Karpas-422 (cell line): ENCODE measurements at regions not wholly inside any gene's neighbourhood (a gene's known extent, or its start where the extent isn't known, plus 50 kb on each side); places are given as distances from the start of the nearest gene placed in this dataset.

ENCODE experiments used
- DNase-seq: peaks from one replicate; pipeline ENCODE4 v3.0.0-alpha.2; 2015
- H2AFZ ChIP-seq: fragments of 200-600 bp; sonication (generic); 2 replicates; pipeline ENCODE4 v1.6.1; 2014; ENCODE audit warnings: antibody characterized with exemption, low read length, mixed read lengths
- H3K27ac ChIP-seq: fragments of 200-600 bp; sonication (generic); 2 replicates; pipeline ENCODE4 v1.5.1; 2014; ENCODE audit warnings: mild to moderate bottlenecking, low read length, moderate library complexity
- H3K27me3 ChIP-seq: fragments of 200-600 bp; sonication (generic); 2 replicates; pipeline ENCODE4 v1.6.1; 2014; ENCODE audit warnings: low read length, mixed read lengths
- H3K36me3 ChIP-seq: fragments of 200-600 bp; sonication (generic); 2 replicates; pipeline ENCODE4 v1.6.1; 2014; ENCODE audit warnings: low read length, mixed read lengths; ENCODE audit not compliant: insufficient read depth
- H3K4me1 ChIP-seq: fragments of 200-600 bp; sonication (generic); 2 replicates; pipeline ENCODE4 v1.6.1; 2014; ENCODE audit warnings: mild to moderate bottlenecking, low read length, mixed read lengths
- H3K4me2 ChIP-seq: fragments of 200-600 bp; sonication (generic); 2 replicates; pipeline ENCODE4 v1.6.1; 2014; ENCODE audit warnings: low read length, low read depth, mild to moderate bottlenecking; ENCODE audit not compliant: poor library complexity, severe bottlenecking
- H3K4me3 ChIP-seq: fragments of 200-600 bp; sonication (generic); 2 replicates; pipeline ENCODE4 v1.5.1; 2014; ENCODE audit warnings: mild to moderate bottlenecking, antibody characterized with exemption, low read length, mixed read lengths
- H3K79me2 ChIP-seq: fragments of 200-600 bp; sonication (generic); 2 replicates; pipeline ENCODE4 v1.6.1; 2014; ENCODE audit warnings: mild to moderate bottlenecking, low read length, mixed read lengths
- H3K9ac ChIP-seq: fragments of 200-600 bp; sonication (generic); 2 replicates; pipeline ENCODE4 v1.6.0; 2014; ENCODE audit warnings: low read length
- H3K9me2 ChIP-seq: fragments of 200-600 bp; sonication (generic), shearing (Covaris generic); replicated peaks from 2 replicates; pipeline ENCODE4 v1.6.0; 2014; ENCODE audit warnings: mild to moderate bottlenecking, low read length, moderate library complexity; ENCODE audit not compliant: insufficient read depth
- H3K9me3 ChIP-seq: fragments of 300-700, 200-600 bp; sonication (generic); 2 replicates; pipeline ENCODE4 v1.6.1; 2014; ENCODE audit warnings: low read length, mixed read lengths
- H4K20me1 ChIP-seq: fragments of 200-600 bp; sonication (generic); 2 replicates; pipeline ENCODE4 v1.6.1; 2014; ENCODE audit warnings: mild to moderate bottlenecking, antibody characterized with exemption, low read length, low read depth; ENCODE audit not compliant: insufficient read depth

GRCh38 chr5:14036514-14036913, 92.0 kb upstream of the DNAH5 start:
- Histone ChIP-seq H3K9ac (no peak overlapping the region), H3K79me2 (no peaks in the 10 kb centered on the region), H3K9me3 (no peaks in the 10 kb centered on the region; the same call in 1 of the 2 replicates), H2AFZ (no peak overlapping the region), H3K27ac (no peak overlapping the region), H3K4me2 (no peak overlapping the region), H3K4me3 (no peak overlapping the region), H3K4me1 (peaks cover 3% of the 10 kb centered on the region; the same call in 1 of the 2 replicates), H3K36me3 (no peaks in the 10 kb centered on the region), H4K20me1 (no peaks in the 10 kb centered on the region), H3K27me3 (no peaks in the 10 kb centered on the region), H3K9me2 (no peaks in the 10 kb centered on the region)
- no peak for DNase-seq

- H3K4me2 ChIP-seq: no peak overlapping the region
- H2AFZ ChIP-seq: no peak overlapping the region
- peak; percentile 41 for DNase-seq
- no peaks in the 10 kb centered on the region for H3K9me2 ChIP-seq
- peaks cover 3% of the 10 kb centered on the region; the same call in 1 of the 2 replicates for H3K4me1 ChIP-seq
- H3K9ac ChIP-seq: no peak overlapping the region
- H3K79me2 ChIP-seq: no peaks in the 10 kb centered on the region
- no peak overlapping the region for H3K27ac ChIP-seq
- H3K36me3 ChIP-seq: no peaks in the 10 kb centered on the region
- H3K4me3 ChIP-seq: no peak overlapping the region
- no peaks in the 10 kb centered on the region for H3K27me3 ChIP-seq
- H4K20me1 ChIP-seq: no peaks in the 10 kb centered on the region
- H3K9me3 ChIP-seq: no peaks in the 10 kb centered on the region; the same call in 1 of the 2 replicates
These were observed 91.5 kb upstream of the DNAH5 start for GRCh38 chr5:14035859-14036503.

- Histone ChIP-seq H3K36me3 (no peaks in the 10 kb centered on the region), H3K9me2 (no peaks in the 10 kb centered on the region), H4K20me1 (no peaks in the 10 kb centered on the region), H3K4me1 (peaks cover 3% of the 10 kb centered on the region; the same call in 1 of the 2 replicates), H3K9me3 (no peaks in the 10 kb centered on the region; the same call in 1 of the 2 replicates), H3K27ac (no peak overlapping the region), H3K79me2 (no peaks in the 10 kb centered on the region), H2AFZ (no peak overlapping the region), H3K27me3 (no peaks in the 10 kb centered on the region), H3K9ac (no peak overlapping the region), H3K4me3 (no peak overlapping the region), H3K4me2 (no peak overlapping the region)
- DNase-seq: no peak
These were observed 90.5 kb upstream of the DNAH5 start for GRCh38 chr5:14034963-14035362.

GRCh38 chr5:14032918-14033317, 88.4 kb upstream of the DNAH5 start:
- no peak overlapping the region for H3K4me3 ChIP-seq
- no peak overlapping the region for H2AFZ ChIP-seq
- H3K79me2 ChIP-seq: no peaks in the 10 kb centered on the region
- no peak overlapping the region for H3K9ac ChIP-seq
- H3K4me2 ChIP-seq: no peak overlapping the region
- H4K20me1 ChIP-seq: no peaks in the 10 kb centered on the region
- H3K9me3 ChIP-seq: peaks cover under 1% of the 10 kb centered on the region; the same call in 1 of the 2 replicates
- no peak for DNase-seq
- H3K27me3 ChIP-seq: no peaks in the 10 kb centered on the region
- H3K4me1 ChIP-seq: peaks cover 3% of the 10 kb centered on the region; the same call in 1 of the 2 replicates
- H3K27ac ChIP-seq: no peak overlapping the region
- no peaks in the 10 kb centered on the region for H3K36me3 ChIP-seq
- H3K9me2 ChIP-seq: no peaks in the 10 kb centered on the region

GRCh38 chr5:14028938-14029584, 84.6 kb upstream of the DNAH5 start:
- Histone ChIP-seq H3K4me3 (no peak overlapping the region), H3K9me3 (peaks cover 5% of the 10 kb centered on the region), H3K79me2 (no peaks in the 10 kb centered on the region), H3K27me3 (no peaks in the 10 kb centered on the region), H2AFZ (no peak overlapping the region), H3K4me1 (no peaks in the 10 kb centered on the region), H3K9ac (no peak overlapping the region), H3K4me2 (no peak overlapping the region), H3K9me2 (no peaks in the 10 kb centered on the region), H3K36me3 (no peaks in the 10 kb centered on the region), H4K20me1 (no peaks in the 10 kb centered on the region), H3K27ac (no peak overlapping the region)
- DNase-seq: no peak

GRCh38 chr5:14028188-14028587, 83.7 kb upstream of the DNAH5 start:
- H3K9ac ChIP-seq: no peak overlapping the region
- no peaks in the 10 kb centered on the region for H3K4me1 ChIP-seq
- no peaks in the 10 kb centered on the region for H3K9me2 ChIP-seq
- no peaks in the 10 kb centered on the region for H3K27me3 ChIP-seq
- H4K20me1 ChIP-seq: no peaks in the 10 kb centered on the region
- H3K4me2 ChIP-seq: no peak overlapping the region
- no peak for DNase-seq
- H3K27ac ChIP-seq: no peak overlapping the region
- no peak overlapping the region for H3K4me3 ChIP-seq
- H3K9me3 ChIP-seq: peaks cover 5% of the 10 kb centered on the region
- H3K79me2 ChIP-seq: no peaks in the 10 kb centered on the region
- H3K36me3 ChIP-seq: no peaks in the 10 kb centered on the region
- H2AFZ ChIP-seq: no peak overlapping the region

- peaks cover 5% of the 10 kb centered on the region for H3K9me3 ChIP-seq
- no peak for DNase-seq
- no peak overlapping the region for H3K27ac ChIP-seq
- no peak overlapping the region for H3K4me2 ChIP-seq
- H3K79me2 ChIP-seq: no peaks in the 10 kb centered on the region
- no peak overlapping the region for H2AFZ ChIP-seq
- H3K27me3 ChIP-seq: no peaks in the 10 kb centered on the region
- H4K20me1 ChIP-seq: no peaks in the 10 kb centered on the region
- H3K9ac ChIP-seq: no peak overlapping the region
- H3K4me1 ChIP-seq: no peaks in the 10 kb centered on the region
- H3K4me3 ChIP-seq: no peak overlapping the region
- no peaks in the 10 kb centered on the region for H3K9me2 ChIP-seq
- H3K36me3 ChIP-seq: no peaks in the 10 kb centered on the region
These were observed 81.2 kb upstream of the DNAH5 start for GRCh38 chr5:14025569-14026286.

DNA sequence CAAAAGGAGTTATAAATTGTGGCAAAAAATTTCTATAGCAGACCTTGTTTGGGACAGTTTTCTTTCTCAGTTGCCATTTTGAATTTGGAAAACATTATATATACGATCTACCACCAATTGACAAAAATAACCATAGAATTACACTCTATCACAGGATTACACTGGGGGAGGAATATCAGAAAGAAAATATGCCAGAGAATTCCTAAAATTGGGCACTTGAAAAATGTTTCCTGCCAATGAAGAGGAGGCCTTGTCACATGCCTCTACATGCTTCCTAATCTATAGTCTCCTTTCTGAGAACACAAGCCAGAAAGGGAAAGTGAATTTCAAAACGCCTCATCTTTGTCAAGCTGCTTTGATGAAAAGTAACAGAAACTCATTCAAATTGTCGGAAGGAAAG, 78.5 kb upstream of the DNAH5 start:
- Histone ChIP-seq H3K9me3 (peaks cover 5% of the 10 kb centered on the region), H4K20me1 (no peaks in the 10 kb centered on the region), H3K79me2 (no peaks in the 10 kb centered on the region), H3K4me1 (no peaks in the 10 kb centered on the region), H3K27me3 (no peaks in the 10 kb centered on the region), H3K27ac (no peak overlapping the region), H3K36me3 (no peaks in the 10 kb centered on the region), H3K9ac (no peak overlapping the region), H2AFZ (no peak overlapping the region), H3K4me2 (no peak overlapping the region), H3K9me2 (no peaks in the 10 kb centered on the region), H3K4me3 (no peak overlapping the region)
- DNase-seq: no peak
